HG03045 (cell line): ENCODE measurements at regions not wholly inside any gene's neighbourhood (a gene's known extent, or its start where the extent isn't known, plus 50 kb on each side); places are given as distances from the start of the nearest gene placed in this dataset.
"Not testable (repeated sequence)": the region's sequence is repeated elsewhere in the genome, so short reads cannot be mapped to it uniquely, and the experiment has no call there.

Experiments used
- ATAC-seq: cut with Tn5 transposase; IDR thresholded peaks from one replicate; pipeline ENCODE4 v1.9.1; 2021; ENCODE audit warnings: mild to moderate bottlenecking, moderate library complexity; ENCODE audit not compliant: unreplicated experiment

- ATAC-seq: no peak
These were observed 51.5 kb upstream of the IFNE start for GRCh38 chr9:21533597-21533996.

GRCh38 chr9:21535396-21535795 is 53.3 kb upstream of the IFNE start:
- no peak for ATAC-seq

GRCh38 chr9:21542787-21543186 is 60.7 kb upstream of the IFNE start:
- no peak for ATAC-seq

- ATAC-seq: no peak
These were observed 61.1 kb upstream of the IFNE start for GRCh38 chr9:21543187-21543586.

- ATAC-seq: not testable (repeated sequence)
These were observed 61.7 kb upstream of the IFNE start for GRCh38 chr9:21543816-21544215.

GRCh38 chr9:21546949-21547348 is 64.8 kb upstream of the IFNE start:
- no peak for ATAC-seq

GRCh38 chr9:21549251-21549765 is 67.2 kb upstream of the IFNE start:
- no peak for ATAC-seq

GRCh38 chr9:21549890-21550289 is 67.8 kb upstream of the IFNE start:
- no peak for ATAC-seq

GRCh38 chr9:21550392-21550791 is 68.3 kb upstream of the IFNE start:
- ATAC-seq: no peak

- no peak for ATAC-seq
These were observed 69.3 kb upstream of the IFNE start for GRCh38 chr9:21551401-21551800.

- no peak for ATAC-seq
These were observed 70.4 kb upstream of the IFNE start for GRCh38 chr9:21552244-21553170.

- no peak for ATAC-seq
These were observed 71.3 kb upstream of the IFNE start for GRCh38 chr9:21553441-21553840.

GRCh38 chr9:21554813-21555212 is 72.7 kb upstream of the IFNE start:
- ATAC-seq: no peak

- ATAC-seq: no peak
These were observed 73.8 kb upstream of the IFNE start for GRCh38 chr9:21555911-21556310.

- no peak for ATAC-seq
These were observed 74.7 kb upstream of the IFNE start for GRCh38 chr9:21556581-21557427.

GRCh38 chr9:21557428-21557768 is 75.3 kb upstream of the IFNE start:
- no peak for ATAC-seq

GRCh38 chr9:21558079-21558478 is 76.0 kb upstream of the IFNE start:
- ATAC-seq: no peak

GRCh38 chr9:21558615-21559401 is 76.7 kb upstream of the IFNE start:
- ATAC-seq: no peak

- ATAC-seq: no peak
These were observed 77.5 kb upstream of the IFNE start for GRCh38 chr9:21559402-21560280.

GRCh38 chr9:21560281-21560745 is 78.2 kb upstream of the IFNE start:
- ATAC-seq: no peak
